RWPE1 (cell line): ENCODE measurements at regions not wholly inside any gene's neighbourhood (a gene's known extent, or its start where the extent isn't known, plus 50 kb on each side); places are given as distances from the start of the nearest gene placed in this dataset.

Experiments used
- CTCF ChIA-PET: fragments of 350-600 bp; sonication (Branson Sonifier 250); formaldehyde crosslinking; extraction: SDS; loops from one replicate; lab custom pipeline; 2021; lab: Yijun Ruan, JAX
- POLR2A ChIA-PET: fragments of 400-600 bp; formaldehyde crosslinking; extraction: SDS; loops from one replicate; lab custom pipeline; 2020; ENCODE audit warnings: antibody characterized with exemption; ENCODE audit not compliant: low non-redundant PET; lab: Yijun Ruan, JAX
- DNase-seq: peaks from one replicate; pipeline ENCODE4 v3.0.0; 2012; ENCODE audit warnings: low spot score
- H3K27ac ChIP-seq: fragments of 450-650 bp; 2 replicates; pipeline ENCODE4 v1.5.1; 2017
- CTCF ChIP-seq: fragments of 450-650 bp; conservative IDR thresholded peaks from 2 replicates; pipeline ENCODE4 v1.5.1; 2017; ENCODE audit warnings: low read depth, mild to moderate bottlenecking

GRCh38 chr16:54510685-54511221 lies 224.2 kb upstream of the IRX3 start:
- no peak overlapping the region for H3K27ac ChIP-seq
- POLR2A ChIA-PET: no interaction called here
- DNase-seq: no peak
- CTCF ChIA-PET: interaction anchor here (0.6 kb wide), 1 partner anchor 15 kb away, joined by 3 read pairs; no protein-coding TSS in a partner anchor
- TF ChIP-seq CTCF: no peak

DNA sequence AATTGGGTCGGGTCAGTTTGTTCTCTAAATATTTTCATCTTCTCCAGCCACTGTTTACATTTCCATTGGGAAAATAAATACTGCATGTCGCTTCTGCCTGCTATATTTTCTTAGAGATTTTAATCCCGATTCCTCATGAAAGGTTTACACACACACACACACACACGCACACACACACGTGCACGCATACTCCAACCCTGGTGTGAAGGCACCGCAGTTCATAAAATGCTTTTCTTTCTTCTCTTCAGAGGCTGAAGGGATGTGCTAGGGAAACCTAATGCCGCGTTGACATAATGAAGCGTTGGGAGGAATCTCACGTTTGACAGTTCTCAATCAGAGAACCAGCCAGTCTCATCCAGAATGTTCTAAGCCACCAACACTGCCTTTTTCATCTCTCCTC lies 222.9 kb upstream of the IRX3 start:
- POLR2A ChIA-PET: no interaction called here
- CTCF ChIA-PET: no interaction called here

DNA sequence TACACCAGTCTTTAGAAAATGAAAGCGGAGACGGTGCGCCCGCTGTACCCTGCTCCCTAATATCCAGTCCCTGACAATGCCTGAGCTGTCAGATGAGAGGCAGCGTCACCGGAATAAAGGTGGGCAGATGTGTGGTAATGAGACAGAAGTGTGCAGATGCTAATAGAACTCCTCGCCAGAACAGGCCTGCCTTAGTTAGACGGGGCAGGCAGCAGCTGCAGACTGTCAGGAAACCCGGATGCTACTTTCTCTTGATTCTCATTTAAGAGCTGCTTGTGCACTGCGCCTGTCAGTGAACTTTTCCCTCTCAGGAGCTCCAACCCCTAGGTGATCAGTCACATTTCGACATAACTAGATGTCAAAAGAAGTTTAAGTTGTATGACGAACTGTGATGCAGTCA lies 221.8 kb upstream of the IRX3 start:
- ChIA-PET POLR2A (no interaction called here), CTCF (no interaction called here)
- DNase-seq: no peak
- H3K27ac ChIP-seq: no peak overlapping the region
- TF ChIP-seq CTCF: no peak

More for the DNA sequence above, 222.9 kb upstream of the IRX3 start:
- TF ChIP-seq CTCF: no peak
- DNase-seq: no peak
- H3K27ac ChIP-seq: no peak overlapping the region

DNA sequence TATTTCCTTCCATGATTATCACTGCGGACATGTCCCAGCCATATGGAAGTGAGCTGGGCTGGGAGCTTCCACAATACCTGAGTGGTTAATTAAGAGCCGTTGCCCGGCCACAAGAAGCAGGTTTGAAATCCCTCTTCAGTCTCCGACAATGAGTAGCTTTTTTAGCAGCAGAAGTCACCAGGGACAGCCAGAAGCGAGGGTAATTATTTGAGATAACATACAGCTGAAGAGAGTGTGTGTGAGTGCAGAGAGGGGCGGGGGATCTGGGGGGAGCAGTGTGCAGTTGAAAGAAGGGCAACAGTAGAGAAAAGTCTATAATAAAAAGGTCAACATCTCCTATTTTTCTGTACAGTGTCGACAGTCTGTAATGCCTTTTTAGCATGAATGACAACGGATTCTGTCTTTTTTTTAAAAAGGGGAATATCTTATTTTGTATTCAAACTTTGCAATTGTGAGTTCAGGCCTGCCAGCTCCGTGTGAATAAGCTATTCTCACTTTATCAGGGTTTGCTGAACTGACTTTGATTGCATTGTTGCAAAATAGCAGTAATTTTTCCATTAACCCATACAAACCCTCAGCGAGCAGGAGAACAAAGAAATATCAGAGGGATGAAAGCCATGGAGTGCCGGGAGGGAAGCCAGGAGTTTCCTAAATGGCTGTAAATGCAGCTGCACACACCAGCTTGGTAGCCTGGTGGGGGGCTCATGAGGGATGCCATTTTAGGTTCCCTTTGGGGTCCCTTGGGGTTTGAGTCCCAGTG lies 220.3 kb upstream of the IRX3 start:
- ChIA-PET POLR2A (interaction anchor here (0.6 kb wide), 1 partner anchor 125 kb away, joined by 6 read pairs; no protein-coding TSS in a partner anchor), CTCF (interaction anchor here (0.6 kb wide), 1 partner anchor 447 kb away, joined by 4 read pairs; no protein-coding TSS in a partner anchor)
- no peak for DNase-seq
- H3K27ac ChIP-seq: no peak overlapping the region
- TF ChIP-seq CTCF: no peak

DNA sequence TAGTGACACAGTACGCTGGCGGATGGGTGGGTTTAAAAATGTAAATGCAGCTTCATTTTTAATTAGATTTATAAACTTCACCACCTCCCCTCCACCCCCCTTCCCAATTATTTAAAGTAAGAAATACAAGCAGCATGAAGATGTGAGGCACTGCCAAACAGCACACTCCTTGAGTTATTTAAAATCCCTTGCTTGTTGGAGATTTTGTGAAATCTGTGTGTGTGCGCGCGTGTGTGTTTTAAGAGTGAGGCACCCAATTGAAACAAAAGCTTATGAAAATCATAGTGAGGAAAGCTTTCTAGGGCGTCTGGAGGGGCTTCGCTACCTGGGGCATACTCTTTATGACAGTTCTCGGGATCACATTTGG lies 219.6 kb upstream of the IRX3 start:
- DNase-seq: no peak
- no peak overlapping the region for H3K27ac ChIP-seq
- ChIA-PET CTCF (interaction anchor here (0.6 kb wide), 1 partner anchor 448 kb away, joined by 4 read pairs; no protein-coding TSS in a partner anchor), POLR2A (no interaction called here)
- TF ChIP-seq CTCF: no peak

GRCh38 chr16:54505549-54506213 lies 219.1 kb upstream of the IRX3 start:
- H3K27ac ChIP-seq: no peak overlapping the region
- ChIA-PET POLR2A (no interaction called here), CTCF (no interaction called here)
- no peak for DNase-seq
- no peak for TF ChIP-seq CTCF
